GM12892 (cell line): ENCODE measurements at regions not wholly inside any gene's neighbourhood (a gene's known extent, or its start where the extent isn't known, plus 50 kb on each side); places are given as distances from the start of the nearest gene placed in this dataset.

ENCODE experiments used
- POLR2A ChIP-seq: IDR thresholded peaks from 2 replicates; pipeline ENCODE4 v1.6.1; 2011; ENCODE audit warnings: low read depth, low read length, control low read depth
- POLR2AphosphoS5 ChIP-seq: IDR thresholded peaks from 2 replicates; pipeline ENCODE4 v1.6.1; 2011; ENCODE audit warnings: low read depth, low read length, control low read depth

- no peak for TF ChIP-seq POLR2A
- no peak for TF ChIP-seq POLR2AphosphoS5
These were observed 632.8 kb downstream of the BRINP1 start for GRCh38 chr9:118736406-118736805.
